Esophagus squamous epithelium (tissue), 5 donors: ENCODE measurements at regions not wholly inside any gene's neighbourhood (a gene's known extent, or its start where the extent isn't known, plus 50 kb on each side); places are given as distances from the start of the nearest gene placed in this dataset.

Source experiments
- DNase-seq: peaks from one replicate; lab custom pipeline; 2025; lab: John Stamatoyannopoulos, UW
- H3K27ac ChIP-seq, 4 donors: fragments of 200-600 bp; sonication (generic); one replicate each; pipeline ENCODE4 v1.5.1; 2016 to 2019; ENCODE audit warnings: mild to moderate bottlenecking in 1 of 4
- H3K27me3 ChIP-seq, 4 donors: fragments of 200-600 bp; sonication (generic); 1 replicate in 3 of 4; 2 replicates in 1 of 4; pipeline versions ENCODE4 v1.5.1 to v1.6.0; 2017 to 2021; ENCODE audit warnings: antibody characterized with exemption in 1 of 4
- H3K36me3 ChIP-seq, 3 donors: fragments of 200-600 bp; sonication (generic); one replicate each; pipeline ENCODE4 v1.5.1; 2016 to 2019
- H3K4me1 ChIP-seq, 3 donors: fragments of 200-600 bp; sonication (generic); one replicate each; pipeline ENCODE4 v1.5.1; 2017 to 2019
- H3K4me3 ChIP-seq, 4 donors: fragments of 200-600 bp; sonication (generic); 1 replicate in 3 of 4; 2 replicates in 1 of 4; pipeline ENCODE4 v1.5.1; 2016 to 2019; ENCODE audit warnings: mild to moderate bottlenecking in 2 of 4, moderate library complexity in 1 of 4
- H3K9me3 ChIP-seq, 3 donors: fragments of 200-600 bp; sonication (generic); one replicate each; pipeline ENCODE4 v1.5.1; 2016 to 2019
- POLR2A ChIP-seq, 4 donors: fragments of 450-650 bp; IDR thresholded peaks; one replicate each; pipeline ENCODE4 v1.6.1; 2017; ENCODE audit warnings: antibody characterized with exemption in 4 of 4, mild to moderate bottlenecking in 4 of 4, moderate library complexity in 3 of 4
- WGBS, 2 donors: methylation state at CpG; one replicate each; pipeline ENCODE4 v1.1.5; 2018; 5-methylcytosine and 5-hydroxymethylcytosine counted together
- intact Hi-C: fragments of 100-400 bp; cut with DNase I; formaldehyde crosslinking; loops from one replicate; pipeline ENCODE4 v1.15.0; 2022
- TF ChIP-seq, protein P1 (sequence below), 6 experiments: fragments of 450-650 bp in 4 of 6; fragments of 200-600 bp in 2 of 6; sonication (generic) in 2 of 6; IDR thresholded peaks; one replicate each; pipeline ENCODE4 v1.5.1; 2016 to 2019; ENCODE audit warnings: antibody characterized with exemption in 6 of 6, mild to moderate bottlenecking in 4 of 6, moderate library complexity in 4 of 6
- donor health status: DM: yes; HTN: yes; CAD: no.

DNA sequence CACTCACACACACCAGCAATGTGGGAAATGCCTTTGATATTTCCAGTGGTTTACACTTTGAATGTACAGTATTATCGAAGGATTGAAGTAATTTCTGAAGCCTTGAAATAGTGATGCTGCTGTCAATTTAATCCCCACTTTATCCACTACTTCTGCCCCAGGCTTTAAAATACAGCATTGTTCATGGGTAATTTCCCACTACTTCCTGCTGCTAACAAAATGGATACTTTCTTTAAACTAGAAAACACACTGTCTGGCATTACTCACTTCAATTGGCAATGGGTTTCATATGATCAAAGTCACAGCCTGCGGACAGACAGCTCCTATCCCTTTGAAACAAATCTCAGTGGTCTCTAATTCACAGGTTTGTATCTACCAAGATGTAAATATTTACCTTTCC lies 292.2 kb downstream of the CDH11 start:
- TF ChIP-seq POLR2A (IDR thresholded peaks at IDR 0.05), result no peak
- TF ChIP-seq, protein P1, sequence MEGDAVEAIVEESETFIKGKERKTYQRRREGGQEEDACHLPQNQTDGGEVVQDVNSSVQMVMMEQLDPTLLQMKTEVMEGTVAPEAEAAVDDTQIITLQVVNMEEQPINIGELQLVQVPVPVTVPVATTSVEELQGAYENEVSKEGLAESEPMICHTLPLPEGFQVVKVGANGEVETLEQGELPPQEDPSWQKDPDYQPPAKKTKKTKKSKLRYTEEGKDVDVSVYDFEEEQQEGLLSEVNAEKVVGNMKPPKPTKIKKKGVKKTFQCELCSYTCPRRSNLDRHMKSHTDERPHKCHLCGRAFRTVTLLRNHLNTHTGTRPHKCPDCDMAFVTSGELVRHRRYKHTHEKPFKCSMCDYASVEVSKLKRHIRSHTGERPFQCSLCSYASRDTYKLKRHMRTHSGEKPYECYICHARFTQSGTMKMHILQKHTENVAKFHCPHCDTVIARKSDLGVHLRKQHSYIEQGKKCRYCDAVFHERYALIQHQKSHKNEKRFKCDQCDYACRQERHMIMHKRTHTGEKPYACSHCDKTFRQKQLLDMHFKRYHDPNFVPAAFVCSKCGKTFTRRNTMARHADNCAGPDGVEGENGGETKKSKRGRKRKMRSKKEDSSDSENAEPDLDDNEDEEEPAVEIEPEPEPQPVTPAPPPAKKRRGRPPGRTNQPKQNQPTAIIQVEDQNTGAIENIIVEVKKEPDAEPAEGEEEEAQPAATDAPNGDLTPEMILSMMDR (IDR thresholded peaks at IDR 0.05), result no peak
- Histone ChIP-seq H3K36me3 (no peaks in the 10 kb centered on the region), H3K4me3 (no peak overlapping the region), H3K4me1 (no peaks in the 10 kb centered on the region), H3K27me3 (no peaks in the 10 kb centered on the region), H3K27ac (no peak overlapping the region), H3K9me3 (peaks cover 0 to 4% (median 0%) of the 10 kb centered on the region in 3 donors)
- intact Hi-C loops, result no loop called here
- 42 to 47% methylated on average over 2 of the region's 2 CpGs for WGBS, 2 donors
- no peak for DNase-seq

DNA sequence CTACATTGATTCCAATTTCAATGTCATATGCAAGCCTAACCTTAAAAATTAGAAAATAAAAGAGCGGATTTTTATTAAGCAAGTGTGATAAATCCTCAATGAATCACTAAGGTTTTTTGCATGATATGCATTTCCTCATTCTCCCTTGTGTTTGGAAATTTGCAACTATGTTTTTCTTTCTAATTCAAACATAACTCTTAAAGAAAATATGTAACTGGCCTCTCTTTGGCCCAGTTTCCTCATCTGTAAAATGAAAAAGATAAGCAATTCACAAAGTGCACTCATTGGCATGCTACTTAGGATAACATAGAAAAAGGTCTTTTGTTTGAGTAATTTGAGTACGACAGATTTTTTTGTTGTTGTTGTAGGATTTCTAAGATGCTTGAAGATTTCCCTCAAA lies 295.5 kb downstream of the CDH11 start:
- 71 to 79% methylated on average over 2 of the region's 2 CpGs for WGBS, 2 donors
- DNase-seq, result no peak
- H3K4me1 ChIP-seq, result no peaks in the 10 kb centered on the region
- H3K9me3 ChIP-seq, result no peaks in the 10 kb centered on the region
- H3K4me3 ChIP-seq, result no peak overlapping the region
- H3K27ac ChIP-seq, result no peak overlapping the region
- no peaks in the 10 kb centered on the region for H3K27me3 ChIP-seq
- intact Hi-C loops, result no loop called here
- TF ChIP-seq, protein P1 (IDR thresholded peaks at IDR 0.05), result no peak
- no peak for TF ChIP-seq POLR2A (IDR thresholded peaks at IDR 0.05)
- H3K36me3 ChIP-seq, result no peaks in the 10 kb centered on the region

DNA sequence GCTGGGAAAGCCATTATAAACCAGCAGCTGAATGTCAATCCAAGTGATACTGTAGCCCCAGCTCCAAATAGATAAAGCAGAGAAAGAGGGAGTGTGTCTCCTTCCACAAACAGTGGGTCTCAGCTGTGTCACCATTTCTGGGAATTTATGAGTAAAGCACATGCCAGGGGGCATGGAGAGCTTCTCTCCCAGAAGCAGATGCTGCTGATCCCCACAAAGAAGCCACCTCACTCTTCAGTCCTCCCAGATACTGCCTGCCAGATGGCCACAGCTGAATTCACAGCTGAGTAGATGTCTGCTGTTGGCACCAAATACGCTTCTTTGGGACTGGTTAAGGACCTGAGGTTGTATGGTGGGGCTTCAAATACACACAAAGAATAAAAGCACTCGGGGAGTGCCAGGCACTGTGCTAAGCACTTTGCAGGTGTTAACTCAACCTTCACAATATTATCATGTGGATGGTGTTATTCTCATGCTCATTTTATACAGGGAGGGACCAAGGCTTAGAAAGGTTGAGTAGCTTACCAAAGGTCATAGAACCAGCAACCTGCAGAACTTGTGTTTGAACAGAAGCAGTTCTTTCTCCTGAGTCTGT lies 298.3 kb downstream of the CDH11 start:
- 29 to 31% methylated on average over 2 of the region's 2 CpGs for WGBS, 2 donors
- Histone ChIP-seq H3K27me3 (no peaks in the 10 kb centered on the region), H3K4me1 (no peaks in the 10 kb centered on the region), H3K36me3 (no peaks in the 10 kb centered on the region), H3K4me3 (no peak overlapping the region), H3K9me3 (no peaks in the 10 kb centered on the region), H3K27ac (no peak overlapping the region)
- no peak for DNase-seq
- intact Hi-C loops, result no loop called here
- TF ChIP-seq, protein P1 (IDR thresholded peaks at IDR 0.05), result no peak
- TF ChIP-seq POLR2A (IDR thresholded peaks at IDR 0.05), result no peak

DNA sequence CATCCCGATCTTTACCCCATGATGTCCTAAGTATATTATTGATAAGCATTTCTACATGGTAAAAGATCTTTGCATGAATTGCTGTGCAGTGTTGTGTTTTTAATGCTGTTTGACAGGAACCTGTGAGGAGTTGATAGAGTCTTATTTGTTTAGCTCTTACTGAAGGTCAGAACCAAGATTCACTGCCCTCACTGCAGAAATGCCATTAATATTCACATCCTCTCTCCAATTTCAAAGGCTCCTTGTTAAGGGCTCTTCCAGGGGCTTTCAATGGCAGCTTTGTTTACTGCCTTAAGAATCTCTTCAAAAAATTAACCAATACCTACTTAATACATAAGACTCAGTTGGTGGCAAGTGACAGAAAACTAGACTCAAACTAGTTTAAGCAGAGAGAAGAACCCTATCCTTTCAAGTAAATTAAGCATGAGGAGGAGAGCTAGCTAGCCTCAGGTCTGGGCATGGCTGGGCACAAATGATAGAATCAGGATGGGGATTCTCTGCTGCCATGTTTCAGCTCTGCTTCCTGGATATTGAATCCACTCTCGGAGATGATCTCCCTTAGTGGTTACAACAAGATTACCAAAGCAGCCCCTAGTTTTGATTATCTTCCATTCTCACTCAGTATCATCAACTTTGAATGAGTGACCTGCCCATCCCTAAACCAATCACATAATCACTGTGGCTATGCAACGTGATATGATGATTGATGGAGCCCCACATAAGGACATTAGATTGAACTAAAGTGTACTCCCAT lies 311.8 kb downstream of the CDH11 start:
- Histone ChIP-seq H3K9me3 (no peaks in the 10 kb centered on the region), H3K4me1 (no peaks in the 10 kb centered on the region), H3K36me3 (no peaks in the 10 kb centered on the region), H3K4me3 (no peak overlapping the region), H3K27me3 (no peaks in the 10 kb centered on the region), H3K27ac (no peak overlapping the region)
- WGBS, 2 donors, result 62 to 76% methylated on average over 3 of the region's 3 CpGs
- TF ChIP-seq, protein P1 (IDR thresholded peaks at IDR 0.05), result no peak
- TF ChIP-seq POLR2A (IDR thresholded peaks at IDR 0.05), result no peak
- DNase-seq, result no peak
- intact Hi-C loops, result no loop called here

DNA sequence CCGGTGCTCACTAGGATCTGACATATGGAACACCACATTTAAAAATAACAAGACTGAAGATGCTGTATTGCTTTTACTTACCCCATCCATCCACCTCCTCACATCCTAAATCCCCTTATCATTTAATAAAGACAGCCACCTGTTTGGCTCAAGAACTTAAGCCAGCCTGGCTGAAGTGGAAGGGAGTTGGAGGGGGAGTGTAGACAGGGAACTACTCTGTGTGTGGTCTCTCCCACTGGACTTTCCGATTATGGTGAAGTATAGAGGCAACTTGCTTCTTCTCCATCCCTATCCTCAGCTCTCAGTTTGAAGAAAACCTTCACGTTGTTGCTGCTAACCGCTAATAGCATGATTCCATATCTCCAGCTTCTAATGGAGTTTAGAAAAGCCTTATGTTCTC lies 313.4 kb downstream of the CDH11 start:
- Histone ChIP-seq H3K36me3 (no peaks in the 10 kb centered on the region), H3K9me3 (no peaks in the 10 kb centered on the region), H3K27me3 (no peaks in the 10 kb centered on the region), H3K27ac (no peak overlapping the region), H3K4me3 (no peak overlapping the region), H3K4me1 (no peaks in the 10 kb centered on the region)
- TF ChIP-seq, protein P1 (IDR thresholded peaks at IDR 0.05), result no peak
- no peak for TF ChIP-seq POLR2A (IDR thresholded peaks at IDR 0.05)
- intact Hi-C loops, result no loop called here
- no peak for DNase-seq
- WGBS, 2 donors, result 39 to 65% methylated on average over 4 of the region's 4 CpGs
